ENCODE measurements at regions not wholly inside any gene's neighbourhood (a gene's known extent, or its start where the extent isn't known, plus 50 kb on each side); places are given as distances from the start of the nearest gene placed in this dataset.

- Histone ChIP-seq H3K36me3 (ENCODE audit: control insufficient read depth in 4 of 4, insufficient read depth in 3 of 4, low read depth in 1 of 4, low read length in 3 of 4) (peaks cover 3 to 12% (median 9%) of the 10 kb centered on the region in 4 donors), H3K27ac (ENCODE audit: low read depth in 1 of 2, low read length in 2 of 2) (no peak overlapping the region), H3K9ac (ENCODE audit: low read depth in 1 of 2, low read length in 2 of 2) (no peak overlapping the region), H3K4me3 (ENCODE audit: low read depth in 1 of 3, low read length in 3 of 3) (no peak overlapping the region), H3K27me3 (ENCODE audit: control insufficient read depth in 4 of 4, insufficient read depth in 4 of 4, low read length in 3 of 4) (no peaks in the 10 kb centered on the region), H3K9me3 (ENCODE audit: control insufficient read depth in 4 of 4, low read length in 3 of 4) (no peaks in the 10 kb centered on the region), H3K4me1 (ENCODE audit: control insufficient read depth in 4 of 4, insufficient read depth in 4 of 4, low read length in 3 of 4) (peaks cover 0 to 8% (median 3%) of the 10 kb centered on the region in 4 donors)
- 93% methylated on average over 7 of the region's 7 CpGs for WGBS
- no peak for TF ChIP-seq JUND (IDR thresholded peaks at IDR 0.05)
- no peak for TF ChIP-seq SP1 (IDR thresholded peaks at IDR 0.05)
- TF ChIP-seq YY1 (IDR thresholded peaks at IDR 0.05), result no peak
- no peak for TF ChIP-seq GABPA (IDR thresholded peaks at IDR 0.05 in 1 of 2, conservative IDR thresholded peaks at IDR 0.05 in 1 of 2)
- no peak for TF ChIP-seq RAD21 (IDR thresholded peaks at IDR 0.05)
- TF ChIP-seq EGR1 (IDR thresholded peaks at IDR 0.05; ENCODE audit: low read depth in 2 of 2), result no peak
- no peak for TF ChIP-seq MAX (IDR thresholded peaks at IDR 0.05)
- no peak for TF ChIP-seq ATF3 (IDR thresholded peaks at IDR 0.05)
- TF ChIP-seq ZBTB33 (IDR thresholded peaks at IDR 0.05), result no peak
- no peak for DNase-seq (ENCODE audit: low spot score)
Observed at GRCh38 chr6:144544266-144544830, 259.2 kb downstream of the UTRN start.

GRCh38 chr6:144546807-144547206, 261.7 kb downstream of the UTRN start:
- no peak overlapping the region for H3K27ac ChIP-seq (ENCODE audit: low read depth in 1 of 2, low read length in 2 of 2)
- 60% methylated on average over 2 of the region's 2 CpGs for WGBS
- H3K4me3 ChIP-seq (ENCODE audit: low read depth in 1 of 3, low read length in 3 of 3), result no peak overlapping the region
- no peaks in the 10 kb centered on the region for H3K27me3 ChIP-seq (ENCODE audit: control insufficient read depth in 4 of 4, insufficient read depth in 4 of 4, low read length in 3 of 4)
- peaks cover 3 to 19% (median 15%) of the 10 kb centered on the region in 4 donors for H3K36me3 ChIP-seq (ENCODE audit: control insufficient read depth in 4 of 4, insufficient read depth in 3 of 4, low read depth in 1 of 4, low read length in 3 of 4)
- H3K9me3 ChIP-seq (ENCODE audit: control insufficient read depth in 4 of 4, low read length in 3 of 4), result no peaks in the 10 kb centered on the region
- no peak for TF ChIP-seq EGR1 (IDR thresholded peaks at IDR 0.05; ENCODE audit: low read depth in 2 of 2)
- TF ChIP-seq SP1 (IDR thresholded peaks at IDR 0.05), result no peak
- TF ChIP-seq NR2F2 (IDR thresholded peaks at IDR 0.05), result no peak
- TF ChIP-seq ATF3 (IDR thresholded peaks at IDR 0.05), result no peak
- TF ChIP-seq RXRA (IDR thresholded peaks at IDR 0.05), result no peak
- no peak for TF ChIP-seq FOXA1 (IDR thresholded peaks at IDR 0.05)
- no peak for TF ChIP-seq HNF4G (IDR thresholded peaks at IDR 0.05)
- no peak for TF ChIP-seq CTCF (IDR thresholded peaks at IDR 0.05; ENCODE audit: low read depth, low read length, missing input control)
- TF ChIP-seq REST (IDR thresholded peaks at IDR 0.05), result no peak
- no peak for TF ChIP-seq MAX (IDR thresholded peaks at IDR 0.05)
- TF ChIP-seq GABPA (IDR thresholded peaks at IDR 0.05 in 1 of 2, conservative IDR thresholded peaks at IDR 0.05 in 1 of 2), result no peak
- no peak for TF ChIP-seq RAD21 (IDR thresholded peaks at IDR 0.05)
- no peak for TF ChIP-seq FOXA2 (IDR thresholded peaks at IDR 0.05)
- TF ChIP-seq ZBTB33 (IDR thresholded peaks at IDR 0.05), result no peak
- TF ChIP-seq TAF1 (conservative IDR thresholded peaks at IDR 0.05), result no peak
- no peak for TF ChIP-seq HNF4A (conservative IDR thresholded peaks at IDR 0.05)
- TF ChIP-seq YY1 (IDR thresholded peaks at IDR 0.05), result no peak
- no peak for TF ChIP-seq JUND (IDR thresholded peaks at IDR 0.05)
- peaks cover 0 to 8% (median 4%) of the 10 kb centered on the region in 4 donors for H3K4me1 ChIP-seq (ENCODE audit: control insufficient read depth in 4 of 4, insufficient read depth in 4 of 4, low read length in 3 of 4)
- no peak overlapping the region for H3K9ac ChIP-seq (ENCODE audit: low read depth in 1 of 2, low read length in 2 of 2)
- DNase-seq (ENCODE audit: low spot score), result no peak

All from liver (tissue), 8 donors.